K562 (cell line): ENCODE measurements at regions not wholly inside any gene's neighbourhood (a gene's known extent, or its start where the extent isn't known, plus 50 kb on each side); places are given as distances from the start of the nearest gene placed in this dataset.

Source experiments
- CCAR2 ChIP-seq: fragments of 200-400 bp; formaldehyde crosslinking; IDR thresholded peaks from 2 replicates; pipeline ENCODE4 v1.6.1; 2017; ENCODE audit warnings: mild to moderate bottlenecking, low read depth, low read length
- E4F1 ChIP-seq: fragments of 250-450 bp; sonication (Bioruptor Pico); IDR thresholded peaks from 2 replicates; pipeline ENCODE4 v1.5.0; 2021; ENCODE audit warnings: mild to moderate bottlenecking, borderline replicate concordance
- EP300 ChIP-seq: IDR thresholded peaks from 2 replicates; pipeline ENCODE4 v1.6.1; 2012; ENCODE audit warnings: low read length, improper control_type of control experiment
- EZH2 ChIP-seq: IDR thresholded peaks from 2 replicates; pipeline ENCODE4 v1.6.1; 2012; ENCODE audit warnings: low read depth, mild to moderate bottlenecking, inconsistent platforms, low read length, borderline replicate concordance
- NFIC ChIP-seq: fragments of 450-650 bp; IDR thresholded peaks from 2 replicates; pipeline ENCODE4 v1.6.1; 2017; ENCODE audit warnings: mild to moderate bottlenecking, inconsistent platforms
- POLR2AphosphoS2 ChIP-seq: IDR thresholded peaks from 2 replicates; pipeline ENCODE4 v1.6.1; 2012; ENCODE audit warnings: low read length, improper control_type of control experiment
- RFX5 ChIP-seq: IDR thresholded peaks from 2 replicates; pipeline ENCODE4 v1.6.1; 2011; ENCODE audit warnings: low read depth, mild to moderate bottlenecking, improper control_type of control experiment, low read length
- TRIM24 ChIP-seq, 2 experiments: fragments of 450-650 bp; IDR thresholded peaks; 2 replicates each; pipeline ENCODE4 v1.6.1; 2016
- ZNF134 ChIP-seq: fragments of 250-450 bp; sonication (Bioruptor Pico); conservative IDR thresholded peaks from 2 replicates; pipeline ENCODE4 v1.4.0; 2020
- ZNF311 ChIP-seq: fragments of 250-450 bp; sonication (Bioruptor Pico); IDR thresholded peaks from 2 replicates; pipeline ENCODE4 v1.4.0; 2020; ENCODE audit warnings: mild to moderate bottlenecking, moderate library complexity

- TF ChIP-seq POLR2AphosphoS2 (no peak), NFIC (no peak), CCAR2 (no peak), ZNF311 (CRISPR knock-in tag) (no peak), EP300 (no peak), EZH2 (no peak), TRIM24 (IDR thresholded peaks at IDR 0.05) (no peak), RFX5 (no peak), ZNF134 (CRISPR knock-in tag) (no peak), E4F1 (CRISPR knock-in tag) (no peak)
Observed at GRCh38 chr12:93054021-93054420, 124.9 kb upstream of the EEA1 start.
